COLO668 (cell line): ENCODE measurements at regions not wholly inside any gene's neighbourhood (a gene's known extent, or its start where the extent isn't known, plus 50 kb on each side); places are given as distances from the start of the nearest gene placed in this dataset.
"Not testable (repeated sequence)": the region's sequence is repeated elsewhere in the genome, so short reads cannot be mapped to it uniquely, and the experiment has no call there.

Experiments used
- DNase-seq: peaks from one replicate; lab custom pipeline; 2025; ENCODE audit not compliant: unreplicated experiment; lab: John Stamatoyannopoulos, UW

DNA sequence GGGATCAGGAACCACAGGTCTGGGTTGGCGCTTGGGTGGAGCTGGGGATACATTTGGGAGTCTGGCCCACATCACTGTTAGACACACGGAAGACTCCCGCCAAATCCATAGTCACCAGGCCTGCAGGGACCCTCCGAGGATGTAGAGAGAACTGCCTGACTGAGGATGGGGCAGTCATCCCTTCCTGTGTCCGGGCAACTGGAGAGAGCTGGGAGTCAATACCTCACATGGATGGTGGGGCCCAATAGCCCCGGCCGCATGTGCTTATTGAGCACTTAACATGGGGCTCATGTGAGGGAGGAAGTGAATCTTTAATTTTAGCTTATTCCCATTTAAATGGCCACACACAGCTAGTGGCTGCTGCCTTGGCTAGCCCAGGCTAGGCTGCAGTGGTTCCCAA lies 124.5 kb downstream of the TLR5 start:
- no peak for DNase-seq

DNA sequence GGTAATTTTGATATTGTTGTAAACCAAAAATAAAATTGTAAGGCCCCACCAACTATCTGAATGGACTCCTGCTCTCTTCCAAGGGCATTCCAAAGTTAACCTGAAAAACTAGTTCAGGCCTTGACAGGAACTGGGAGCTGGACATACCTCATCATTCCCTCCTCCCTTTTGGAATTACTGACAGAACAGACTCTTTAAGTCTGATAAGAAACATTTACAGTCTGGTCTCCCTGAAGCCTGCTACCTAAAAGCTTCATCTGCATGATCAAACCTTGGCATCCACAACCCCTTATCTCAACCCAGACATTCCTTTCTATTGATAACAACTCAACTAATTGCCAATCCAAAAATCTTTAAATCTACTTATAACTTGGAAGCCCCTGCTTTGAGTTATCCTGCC lies 123.8 kb downstream of the TLR5 start:
- DNase-seq = no peak

DNA sequence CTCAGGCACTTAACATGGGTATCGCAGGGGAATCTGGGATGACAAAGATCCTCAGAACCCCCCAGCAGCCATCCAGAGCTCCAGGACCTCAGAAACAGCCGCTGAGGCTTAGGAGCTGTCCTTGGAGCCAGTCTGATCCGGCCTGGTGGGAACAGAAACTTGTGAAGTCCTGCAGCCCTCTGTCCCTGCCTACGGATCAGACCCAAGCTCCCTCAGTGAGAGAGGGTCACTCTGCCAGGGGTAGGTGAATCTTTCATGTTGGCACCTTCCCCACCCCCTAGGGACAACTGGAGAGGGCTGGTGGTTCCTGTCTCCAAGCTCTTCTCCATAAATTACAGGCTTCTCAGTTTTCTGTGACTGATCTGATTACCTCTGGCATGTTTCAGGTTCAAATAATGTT lies 122.3 kb downstream of the TLR5 start:
- no peak for DNase-seq

DNA sequence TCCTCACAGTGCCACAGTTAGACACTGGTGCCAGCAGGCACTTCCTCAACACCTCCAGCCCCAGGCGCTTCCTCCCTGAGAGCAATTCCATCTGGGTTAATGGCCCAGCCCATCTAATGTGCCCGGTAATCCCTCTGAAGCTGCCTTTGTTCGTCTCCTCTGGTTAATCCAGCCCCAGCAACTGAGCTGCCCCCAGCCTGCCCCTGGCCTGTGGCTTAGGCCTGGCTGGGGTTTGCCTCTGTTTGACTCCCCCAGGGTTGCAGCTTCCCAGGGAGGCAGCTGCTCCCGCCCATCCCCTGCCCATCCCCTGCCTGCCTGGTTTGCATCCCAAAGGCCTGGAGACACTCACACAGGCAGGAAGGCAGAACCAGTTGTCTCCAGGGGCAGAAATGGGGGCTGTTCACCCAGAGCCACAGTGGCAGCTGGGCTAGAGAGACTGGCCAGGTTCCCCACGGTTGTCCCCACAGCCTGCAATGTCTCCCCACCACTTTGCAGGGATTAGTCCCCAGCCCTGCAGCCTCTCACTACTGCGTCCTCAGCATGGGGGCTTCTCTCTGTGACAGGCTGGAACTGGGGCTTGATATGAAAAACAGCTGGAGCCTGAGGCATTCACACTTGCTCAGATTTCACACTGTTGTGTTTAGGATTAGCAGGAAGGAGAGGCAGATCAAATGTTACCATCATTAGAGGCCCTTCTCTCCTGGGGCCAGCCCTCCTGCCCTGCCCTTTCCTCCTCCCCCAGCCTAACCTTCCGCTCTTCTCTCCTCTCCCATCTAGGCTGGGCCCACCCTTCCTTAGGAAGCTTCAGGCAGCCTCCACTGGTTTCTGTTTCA lies 120.2 kb downstream of the TLR5 start:
- no peak for DNase-seq

DNA sequence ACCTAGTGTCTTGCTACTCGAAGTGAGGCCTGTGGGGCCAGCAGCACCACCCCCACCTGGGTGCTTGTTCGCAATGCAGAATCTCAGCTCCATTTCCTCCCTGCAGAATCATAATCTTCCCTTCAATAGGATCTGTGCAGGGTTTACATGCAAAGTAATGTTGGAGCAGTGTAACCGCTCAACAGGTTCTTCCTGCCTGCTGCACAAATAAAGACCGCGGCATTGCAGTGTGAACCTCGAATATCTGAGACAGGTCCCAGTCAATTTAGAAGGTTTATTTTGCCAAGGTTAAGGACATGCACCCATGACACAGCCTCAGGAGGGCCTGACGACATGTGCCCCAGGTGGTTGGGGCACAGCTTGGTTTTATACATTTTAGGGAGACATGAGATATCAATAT lies 119.2 kb downstream of the TLR5 start:
- DNase-seq = no peak

DNA sequence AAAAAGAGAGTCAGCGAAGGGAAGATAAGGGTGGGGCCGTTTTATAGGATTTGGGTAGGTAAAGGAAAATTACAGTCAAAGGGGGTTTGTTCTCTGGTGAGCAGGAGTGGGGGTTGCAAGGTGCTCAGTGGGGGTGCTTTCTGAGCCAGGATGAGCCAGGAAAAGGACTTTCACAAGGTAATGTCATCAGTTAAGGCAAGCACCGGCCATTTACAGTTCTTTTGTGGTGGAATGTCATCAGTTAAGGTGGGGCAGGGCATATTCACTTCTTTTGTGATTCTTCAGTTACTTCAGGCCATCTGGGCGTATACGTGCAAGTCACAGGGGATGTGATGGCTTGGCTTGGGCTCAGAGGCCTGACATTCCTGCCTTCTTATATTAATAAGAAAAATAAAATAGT lies 118.6 kb downstream of the TLR5 start:
- not testable (repeated sequence) for DNase-seq

GRCh38 chr1:223025190-223025734 lies 117.8 kb downstream of the TLR5 start:
- not testable (repeated sequence) for DNase-seq

DNA sequence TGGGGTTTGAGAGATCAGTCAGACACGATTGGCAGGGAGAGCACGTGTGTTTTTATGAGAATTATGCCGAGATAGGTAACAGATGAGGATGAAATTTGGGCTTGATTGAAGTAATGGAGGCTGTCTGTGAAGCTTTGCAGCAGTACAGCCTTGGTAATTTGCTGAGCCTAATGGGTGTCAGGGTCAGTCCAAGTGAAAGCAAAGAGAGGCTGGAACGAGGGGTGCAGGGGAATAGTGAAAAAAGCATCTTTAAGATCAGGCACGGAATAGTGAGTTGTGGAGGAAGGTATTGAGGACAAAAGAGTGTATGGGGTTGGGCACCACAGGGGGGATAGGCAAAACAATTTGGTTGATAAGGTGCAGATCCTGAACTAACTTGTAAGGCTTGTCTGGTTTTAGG lies 116.4 kb downstream of the TLR5 start:
- not testable (repeated sequence) for DNase-seq

DNA sequence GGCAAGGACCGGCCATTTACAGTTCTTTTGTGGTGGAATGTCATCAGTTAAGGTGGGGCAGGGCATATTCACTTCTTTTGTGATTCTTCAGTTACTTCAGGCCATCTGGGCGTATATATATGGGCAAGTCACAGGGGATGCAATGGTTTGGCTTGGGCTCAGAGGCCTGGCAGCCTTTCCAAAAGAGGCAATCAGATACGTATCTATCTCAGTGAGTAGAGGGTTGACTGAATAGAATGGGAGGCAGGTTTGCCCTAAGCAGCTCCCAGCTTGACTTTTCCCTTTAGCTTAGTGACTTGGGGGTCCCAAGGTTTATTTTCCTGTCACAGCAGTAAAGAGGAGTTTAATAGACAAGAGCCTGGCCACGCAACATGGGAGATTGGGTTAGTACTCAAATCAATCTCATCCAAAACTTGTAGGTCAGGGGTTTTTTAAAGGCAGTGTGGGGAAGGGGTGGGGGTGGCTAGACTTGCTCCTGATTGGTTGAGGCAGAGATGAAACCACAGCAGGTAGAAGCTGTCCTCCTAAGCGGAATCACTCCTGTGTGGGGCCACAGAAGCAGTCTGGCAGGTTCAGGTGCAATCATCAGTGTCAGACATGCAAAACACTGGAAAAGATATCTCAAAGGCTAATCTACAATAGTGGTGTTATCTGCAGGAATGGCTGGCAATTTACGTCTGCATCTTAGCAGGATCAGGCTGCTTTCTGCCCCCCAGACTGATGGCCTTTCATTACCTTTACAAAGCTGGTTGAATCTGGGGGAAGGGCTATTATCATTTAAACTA lies 112.9 kb downstream of the TLR5 start:
- no peak for DNase-seq

DNA sequence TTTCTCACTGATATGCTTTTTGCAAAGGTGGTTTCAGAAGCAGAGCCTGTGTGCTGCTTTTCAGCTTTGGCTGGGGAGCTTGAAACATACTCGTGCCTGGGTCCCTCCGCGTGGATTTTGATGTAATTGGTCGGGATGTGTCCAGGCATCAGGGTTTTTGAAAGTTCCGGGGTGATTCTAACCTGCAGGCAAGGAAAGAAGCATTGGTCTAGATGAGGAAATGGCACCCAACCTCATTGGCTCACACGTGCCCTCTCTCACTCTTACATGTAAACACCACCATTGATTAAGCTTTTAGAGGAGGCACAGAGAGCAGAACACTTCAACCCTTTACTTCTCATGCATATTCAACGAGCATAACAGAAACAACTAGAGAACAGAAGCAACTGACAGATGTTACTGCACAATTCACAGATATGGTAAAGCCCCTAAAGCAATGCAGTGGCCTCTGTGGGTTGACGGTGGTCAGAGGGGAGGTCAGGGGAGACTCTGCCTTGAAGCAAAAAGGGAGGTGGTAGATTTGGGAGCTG lies 112.1 kb downstream of the TLR5 start:
- no peak for DNase-seq

DNA sequence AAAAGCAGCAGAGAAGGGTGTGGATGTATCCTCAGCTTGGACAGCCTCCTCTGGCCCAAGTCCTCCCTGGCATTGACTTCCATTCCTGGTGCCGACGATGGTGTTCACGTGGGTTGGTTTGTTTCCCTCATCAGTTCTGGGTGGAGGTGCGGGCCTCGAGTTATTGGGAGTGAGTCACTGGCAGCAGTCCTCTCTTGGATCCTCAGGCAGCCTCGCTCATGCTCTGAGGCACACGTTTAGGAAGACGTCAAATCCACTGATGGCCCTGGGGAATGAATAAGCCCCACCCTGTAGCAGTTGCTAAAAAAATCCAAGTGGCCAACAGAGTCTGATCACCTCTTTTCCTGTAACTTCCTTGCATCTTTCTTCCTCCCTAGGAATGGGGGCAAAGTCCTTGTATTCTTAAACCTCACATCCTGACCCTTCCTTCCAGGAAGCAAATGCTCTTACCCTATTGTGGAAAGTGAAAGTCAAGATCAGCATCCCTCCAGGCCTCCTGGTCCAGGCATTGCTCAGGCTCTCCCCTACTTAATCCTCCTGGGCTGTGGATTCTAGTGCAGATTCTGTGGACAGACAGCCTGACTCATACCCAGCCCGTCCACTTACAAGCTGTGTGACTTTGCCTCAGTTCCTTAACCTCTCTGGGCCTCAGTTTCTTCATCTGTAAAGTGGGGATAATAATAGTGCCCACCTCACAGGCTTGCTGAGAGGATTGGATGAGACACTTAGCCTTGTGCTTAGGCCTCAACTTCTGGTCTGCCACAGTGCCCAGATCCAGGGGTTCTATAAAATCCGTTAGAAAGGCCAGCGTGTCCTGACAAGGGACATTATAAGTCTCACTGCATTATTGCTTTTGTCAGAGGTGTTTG lies 111.1 kb downstream of the TLR5 start:
- no peak for DNase-seq

DNA sequence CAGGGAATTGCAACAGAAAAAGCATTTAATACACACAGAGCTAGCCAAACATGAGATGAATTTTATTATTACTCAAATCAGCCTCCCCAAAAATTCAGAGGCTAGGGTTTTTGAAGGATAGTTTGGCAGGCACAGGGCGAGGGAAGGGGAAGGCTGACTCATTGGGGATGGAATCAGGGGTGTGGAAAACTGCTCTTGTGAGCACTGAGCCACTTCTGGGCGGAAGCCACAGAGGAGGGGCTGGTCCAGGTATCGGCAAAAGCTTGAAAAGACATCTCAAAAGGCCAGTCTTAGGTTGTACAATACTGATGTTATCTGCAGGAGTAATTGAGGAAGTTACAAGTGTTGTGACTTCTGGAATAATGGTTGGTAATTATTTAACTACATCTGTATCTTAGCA lies 109.4 kb downstream of the TLR5 start:
- DNase-seq = no peak

- no peak for DNase-seq
Observed at GRCh38 chr1:223034270-223034798, 108.7 kb downstream of the TLR5 start.

DNA sequence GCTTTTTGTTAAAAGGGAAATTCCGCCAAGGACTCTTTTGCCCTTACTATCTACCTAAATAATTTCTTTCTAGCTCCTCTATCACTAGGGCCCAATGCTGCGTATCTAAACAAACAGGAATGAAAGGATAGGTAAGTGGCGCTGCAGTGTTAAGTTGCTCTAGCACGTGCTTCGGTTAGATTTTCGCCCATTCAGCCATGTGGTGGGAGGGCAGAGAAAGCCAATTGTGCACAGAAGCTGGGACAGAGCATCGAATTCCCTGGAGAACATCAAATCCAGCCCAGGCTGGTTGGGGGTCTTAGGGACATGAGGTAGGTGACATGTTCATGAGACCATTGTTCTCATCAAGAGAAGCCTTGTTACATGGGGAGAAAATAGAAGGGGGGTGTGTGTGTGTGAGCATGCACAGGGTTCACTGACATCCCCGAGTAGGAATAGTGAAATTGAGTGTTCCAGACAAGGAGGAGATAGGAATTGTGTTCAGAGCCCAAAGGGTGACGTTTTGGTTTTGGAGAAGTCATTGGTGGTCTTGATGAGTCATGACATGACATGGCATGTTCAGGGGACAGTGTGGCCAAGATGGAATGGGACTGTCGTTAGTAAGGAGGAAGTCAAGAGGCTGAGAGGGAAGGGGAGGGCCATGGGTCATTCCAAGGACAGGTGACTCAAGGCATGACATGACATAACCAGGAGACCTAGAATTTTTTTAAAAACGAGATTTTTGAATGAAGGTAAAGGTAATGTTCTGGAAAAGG lies 107.1 kb downstream of the TLR5 start:
- DNase-seq = no peak

- no peak for DNase-seq
Observed at GRCh38 chr1:223036479-223036845, 106.6 kb downstream of the TLR5 start.

DNA sequence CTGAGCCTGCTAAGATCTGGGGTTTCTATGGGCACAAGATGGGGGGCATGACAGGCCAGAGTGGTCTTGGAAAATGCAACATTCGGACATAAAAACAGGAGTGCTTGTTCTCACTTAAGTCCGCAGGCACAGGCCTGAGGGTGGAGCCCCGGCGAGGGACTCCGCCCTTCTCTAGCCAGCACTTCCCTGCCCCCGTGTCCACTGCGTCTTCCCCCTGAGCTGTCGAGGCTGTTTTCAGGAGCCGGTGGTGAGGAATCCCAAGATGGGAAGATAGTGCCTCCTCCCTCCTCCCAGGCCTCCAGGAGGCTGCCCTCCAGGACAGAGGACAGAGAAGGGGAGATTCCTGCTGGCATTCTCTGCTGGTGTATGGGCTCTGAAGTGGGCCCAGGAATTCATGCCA lies 105.2 kb downstream of the TLR5 start:
- DNase-seq = no peak

DNA sequence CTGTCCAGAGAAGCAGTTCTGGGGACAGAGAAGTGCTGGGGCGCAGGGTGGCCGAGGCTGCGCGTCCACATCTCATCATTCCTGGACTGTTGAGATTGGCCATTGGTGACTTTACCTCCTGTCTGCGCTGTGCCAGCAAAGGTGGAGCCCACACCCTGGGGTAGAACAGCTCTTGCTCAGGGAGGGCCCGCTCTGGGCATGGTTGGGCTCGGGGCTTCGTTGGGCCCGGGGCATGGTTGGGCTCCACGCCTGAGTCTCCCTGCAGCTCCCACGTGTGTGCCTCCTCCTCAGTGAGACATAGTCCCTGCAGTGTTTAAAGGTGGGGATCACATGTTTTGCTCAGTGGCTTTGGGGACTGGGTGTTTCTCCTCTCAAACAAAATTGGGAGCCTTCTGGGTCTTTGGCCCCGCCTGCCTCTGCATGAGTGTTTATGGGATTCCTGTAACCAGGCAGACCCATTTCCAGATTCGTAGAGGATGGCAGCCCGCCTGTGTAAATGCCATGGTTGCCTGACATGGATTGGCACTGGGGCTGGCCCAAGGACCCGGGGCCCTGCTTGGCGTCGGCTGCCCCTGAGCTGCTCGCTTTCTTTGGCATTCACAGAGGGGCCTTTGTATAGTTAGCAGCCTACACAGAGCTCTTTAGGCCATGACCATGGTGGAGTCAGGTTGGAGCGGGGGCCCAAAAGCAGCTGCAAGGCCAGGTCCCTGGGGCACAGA lies 104.6 kb downstream of the TLR5 start:
- no peak for DNase-seq

GRCh38 chr1:223039990-223040389 lies 103.1 kb downstream of the TLR5 start:
- no peak for DNase-seq

- no peak for DNase-seq
Observed at GRCh38 chr1:223041481-223041880, 101.6 kb downstream of the TLR5 start.
